HG03066 (cell line): ENCODE measurements at regions not wholly inside any gene's neighbourhood (a gene's known extent, or its start where the extent isn't known, plus 50 kb on each side); places are given as distances from the start of the nearest gene placed in this dataset.
"Not testable (repeated sequence)": the region's sequence is repeated elsewhere in the genome, so short reads cannot be mapped to it uniquely, and the experiment has no call there.

Experiments
- ATAC-seq: cut with Tn5 transposase; IDR thresholded peaks from one replicate; pipeline ENCODE4 v1.9.1; 2021; ENCODE audit warnings: low read depth; ENCODE audit not compliant: unreplicated experiment

DNA sequence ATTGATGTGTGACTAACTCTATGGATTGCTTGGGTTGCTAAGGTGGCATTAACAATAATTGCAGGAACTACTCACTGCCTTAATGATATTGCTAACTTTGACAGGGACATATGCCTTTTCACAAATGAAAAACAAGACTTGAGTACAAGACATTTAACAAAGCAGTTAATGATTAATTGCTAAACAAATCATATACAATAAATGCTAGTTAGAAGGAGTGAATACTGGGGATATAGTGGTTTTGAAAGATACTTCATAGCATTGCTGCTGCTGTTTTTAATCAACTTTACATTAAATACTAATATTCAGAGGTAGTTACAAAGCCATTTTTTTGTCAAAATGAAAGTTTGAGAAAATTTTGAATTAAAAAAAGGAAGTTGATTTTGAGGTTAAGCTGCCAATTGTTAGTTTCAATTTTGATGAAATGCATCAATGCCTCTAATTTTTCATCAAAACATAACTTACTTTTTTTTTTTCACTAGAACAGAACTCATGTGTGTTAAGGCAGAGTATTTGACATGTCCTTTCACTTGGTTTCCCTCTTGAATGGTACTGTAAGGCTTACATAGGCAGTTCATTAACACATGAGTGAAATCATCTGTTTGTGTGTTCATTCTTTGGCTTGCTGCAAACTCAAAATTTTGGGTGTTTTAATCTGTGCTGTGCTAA is 106.2 kb upstream of the SEMA3D start:
- peak; percentile 48 for ATAC-seq

DNA sequence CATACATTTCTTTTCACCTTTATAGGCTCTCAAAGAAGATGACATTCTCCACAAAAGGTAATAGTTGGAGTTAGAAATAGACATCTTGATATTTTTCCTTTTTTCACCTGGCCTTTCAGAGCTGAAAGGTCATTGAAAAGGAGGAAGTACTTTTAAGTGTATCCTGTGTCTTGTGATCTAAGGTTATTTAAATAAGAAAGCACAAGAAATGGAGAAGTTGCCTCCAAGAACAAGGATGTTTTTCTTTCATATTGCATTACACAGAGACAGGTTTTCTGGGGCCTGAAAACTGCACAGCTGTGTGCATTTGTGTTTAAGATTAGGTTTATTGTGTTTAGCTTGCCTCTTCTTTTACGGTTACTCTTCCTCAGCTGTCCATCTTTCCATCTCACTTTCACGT is 103.4 kb upstream of the SEMA3D start:
- no peak for ATAC-seq

DNA sequence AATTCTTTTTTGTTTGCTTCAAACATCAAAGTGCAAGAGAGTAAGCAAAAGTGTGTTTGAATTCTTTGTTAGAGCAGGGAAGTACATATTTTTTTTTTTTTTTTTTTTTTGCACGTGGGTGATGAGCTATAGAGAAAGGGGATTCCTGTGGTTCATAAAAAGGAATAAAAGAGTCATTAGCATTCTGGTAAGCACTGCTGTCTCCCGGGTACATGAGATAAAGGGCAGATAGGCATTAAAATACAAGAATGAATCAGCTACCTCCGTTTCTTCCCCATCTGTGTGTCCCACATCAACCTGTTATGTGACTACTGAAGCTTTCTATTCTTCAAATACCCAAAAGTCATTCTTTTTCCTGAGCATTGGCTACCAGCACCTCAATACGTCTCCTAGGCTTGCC is 102.4 kb upstream of the SEMA3D start:
- no peak for ATAC-seq

DNA sequence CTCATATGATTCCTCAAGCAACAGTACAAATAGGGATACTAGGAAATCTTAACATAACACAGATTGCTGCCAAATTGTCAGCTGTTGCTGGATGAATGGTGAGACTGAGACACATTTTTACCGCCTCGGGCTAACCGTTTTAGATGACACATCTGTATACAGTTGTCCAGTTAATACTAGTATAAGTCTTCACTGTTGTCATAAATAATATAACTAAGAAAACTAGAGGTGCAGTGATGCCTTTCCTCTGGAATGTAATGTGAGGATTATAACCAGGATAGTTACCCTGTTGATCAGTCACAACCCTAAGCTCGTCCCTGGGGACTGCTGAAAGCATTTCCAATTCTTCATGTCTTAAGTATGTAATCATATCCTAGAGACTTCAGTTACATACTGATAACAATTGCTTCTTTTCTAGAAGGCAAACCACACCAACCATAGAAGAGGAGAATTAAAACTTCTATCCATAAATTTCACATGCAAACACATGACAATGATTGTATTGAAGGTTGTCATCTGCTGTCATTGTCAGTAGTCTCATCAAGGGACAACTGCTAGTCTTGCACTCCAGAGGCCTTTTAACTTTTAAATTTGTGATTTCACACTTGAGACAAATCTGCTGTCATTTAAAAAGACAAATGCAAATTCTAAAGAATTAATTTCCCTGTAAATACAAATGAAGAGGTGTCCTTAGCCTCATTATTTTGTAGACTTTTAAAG is 100.4 kb upstream of the SEMA3D start:
- no peak for ATAC-seq

DNA sequence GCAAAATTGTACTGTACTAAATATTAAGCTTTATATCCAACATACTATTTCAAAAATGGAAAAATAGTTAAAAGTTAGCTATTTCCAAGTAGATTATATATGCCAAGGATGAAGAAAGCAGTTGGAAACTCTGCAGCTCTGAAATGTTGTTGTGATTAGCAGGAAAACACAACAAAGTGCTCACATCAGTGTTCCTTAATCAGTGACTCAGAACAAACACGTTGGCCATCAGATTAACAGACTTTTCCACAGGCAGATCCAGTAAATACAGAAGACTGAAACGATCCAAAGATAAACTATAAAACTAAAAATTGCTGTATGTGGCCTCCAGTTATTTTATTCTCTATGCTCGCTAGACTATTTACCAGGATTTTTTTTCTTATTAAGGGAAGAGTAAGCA is 99.6 kb upstream of the SEMA3D start:
- ATAC-seq = no peak

DNA sequence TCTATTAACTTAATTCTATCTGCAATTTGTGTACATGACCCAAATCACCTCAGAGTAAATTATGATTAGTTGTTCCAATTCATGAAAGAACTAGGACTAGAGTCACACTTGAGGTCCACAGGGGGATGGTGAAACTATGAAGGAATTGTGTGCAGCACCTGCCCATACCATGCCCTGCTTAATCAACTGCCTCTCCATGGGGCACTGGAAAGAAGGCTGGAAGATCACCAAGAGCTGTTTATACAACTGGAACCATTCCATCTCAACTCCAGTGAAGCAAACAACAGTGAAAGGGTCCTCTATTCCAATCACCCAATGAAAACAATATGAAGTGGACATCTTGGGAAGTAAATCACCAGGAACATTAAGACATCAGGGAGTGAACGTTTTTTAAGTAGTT is 98.7 kb upstream of the SEMA3D start:
- ATAC-seq = no peak

DNA sequence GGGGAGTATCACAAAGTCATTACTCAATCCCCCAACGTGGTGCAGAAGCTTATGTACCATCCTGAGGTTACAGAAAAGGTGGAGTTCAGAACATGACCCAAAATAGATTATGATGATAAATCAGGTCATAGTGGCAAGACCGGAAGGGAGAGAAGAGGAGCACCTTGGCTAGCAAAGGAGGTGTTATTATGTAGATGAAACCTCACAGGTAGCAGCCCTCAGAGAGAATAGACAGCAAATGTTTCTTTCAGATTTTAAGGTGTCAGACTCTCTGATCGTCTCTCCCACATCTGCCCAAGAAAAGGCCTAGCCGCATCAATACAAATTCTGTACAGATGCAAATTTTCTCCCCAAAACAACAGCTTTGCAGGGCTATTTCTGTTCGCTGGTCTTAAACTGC is 88.3 kb upstream of the SEMA3D start:
- ATAC-seq = no peak

DNA sequence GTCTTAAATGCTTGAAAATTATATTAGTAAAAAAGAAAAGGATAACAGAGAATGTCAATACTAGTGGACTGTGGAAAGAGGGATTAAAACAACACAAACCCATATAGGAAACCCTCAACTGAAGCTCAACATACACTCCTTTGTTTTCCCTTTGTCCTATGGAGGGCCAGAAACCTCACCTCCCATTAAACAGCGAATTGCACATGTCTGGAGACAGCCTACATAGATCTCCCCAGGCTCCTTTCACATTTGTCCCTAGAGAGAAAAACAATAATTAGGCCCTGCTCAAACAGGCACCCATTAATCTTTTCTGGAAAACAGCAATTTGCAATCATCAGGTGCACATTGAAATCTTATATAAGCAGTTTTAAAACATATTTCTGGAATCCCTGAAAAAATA is 87.6 kb upstream of the SEMA3D start:
- ATAC-seq = no peak

DNA sequence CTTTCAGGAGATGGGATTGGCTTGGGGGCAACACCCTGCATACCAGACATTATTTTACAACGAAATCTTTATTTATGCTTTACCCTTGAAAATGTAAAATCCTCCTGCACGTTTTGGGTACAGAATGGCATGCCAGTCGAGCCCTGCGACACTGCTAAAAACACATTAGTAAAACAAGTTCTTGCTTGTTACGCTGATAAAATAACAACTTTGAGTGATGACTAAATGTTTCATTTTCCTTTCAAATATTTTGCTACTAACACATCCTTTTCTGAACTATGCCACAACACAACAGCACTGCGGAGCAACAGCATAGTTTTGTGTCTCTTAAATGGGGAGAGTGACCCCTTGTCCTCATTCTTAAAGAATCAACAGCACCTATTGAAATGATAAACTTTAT is 76.0 kb upstream of the SEMA3D start:
- no peak for ATAC-seq

DNA sequence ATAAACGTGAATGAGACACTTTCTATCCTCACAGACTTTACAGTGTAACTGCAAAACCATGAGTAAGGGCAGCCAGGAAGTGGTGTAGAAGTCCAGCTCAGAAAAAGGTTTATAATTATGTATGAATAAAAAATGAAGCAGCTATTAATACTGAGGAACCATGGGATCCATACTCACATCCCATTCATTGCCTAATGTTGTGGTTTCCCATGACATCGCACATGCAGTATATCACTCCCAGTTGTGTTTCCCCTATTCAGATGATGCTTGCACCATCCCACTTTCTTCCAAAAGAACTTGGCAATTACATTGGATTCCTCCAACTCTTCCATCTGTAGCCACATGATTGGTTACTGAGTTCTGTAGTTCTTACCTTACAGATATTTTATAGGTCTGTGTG is 74.5 kb upstream of the SEMA3D start:
- ATAC-seq = no peak

DNA sequence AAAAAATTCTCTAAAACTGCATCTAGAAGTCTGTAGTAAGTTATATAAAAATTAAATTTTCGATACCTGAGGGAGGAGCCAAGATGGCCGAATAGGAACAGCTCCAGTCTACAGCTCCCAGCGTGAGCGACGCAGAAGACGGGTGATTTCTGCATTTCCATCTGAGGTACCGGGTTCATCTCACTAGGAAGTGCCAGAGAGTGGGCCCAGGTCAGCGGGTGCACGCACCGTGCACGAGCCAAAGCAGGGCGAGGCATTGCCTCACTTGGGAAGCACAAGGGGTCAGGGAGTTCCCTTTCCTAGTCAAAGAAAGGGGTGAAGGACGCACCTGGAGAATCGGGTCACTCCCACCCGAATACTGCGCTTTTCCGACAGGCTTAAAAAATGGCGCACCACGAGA is 62.9 kb upstream of the SEMA3D start:
- not testable (repeated sequence) for ATAC-seq

DNA sequence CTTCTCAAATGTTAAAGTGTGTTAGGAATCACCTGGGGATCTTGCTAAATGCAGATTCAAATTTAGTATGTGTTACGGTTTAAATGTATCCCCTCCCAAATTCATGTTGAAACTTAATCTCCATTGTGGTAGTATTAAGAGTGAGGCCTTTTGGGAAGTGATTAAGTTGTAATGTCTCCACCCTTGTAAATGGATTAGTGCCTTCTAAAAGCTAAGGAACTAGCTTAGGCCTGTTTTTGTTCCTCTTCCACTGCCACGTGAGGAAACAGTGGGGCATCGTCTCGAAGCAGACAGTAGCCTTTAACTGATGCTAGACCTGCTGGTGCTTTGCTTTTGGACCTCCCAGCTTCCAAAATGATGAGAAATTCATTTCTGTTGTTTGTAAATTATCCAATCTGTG is 52.3 kb upstream of the SEMA3D start:
- ATAC-seq = no peak

DNA sequence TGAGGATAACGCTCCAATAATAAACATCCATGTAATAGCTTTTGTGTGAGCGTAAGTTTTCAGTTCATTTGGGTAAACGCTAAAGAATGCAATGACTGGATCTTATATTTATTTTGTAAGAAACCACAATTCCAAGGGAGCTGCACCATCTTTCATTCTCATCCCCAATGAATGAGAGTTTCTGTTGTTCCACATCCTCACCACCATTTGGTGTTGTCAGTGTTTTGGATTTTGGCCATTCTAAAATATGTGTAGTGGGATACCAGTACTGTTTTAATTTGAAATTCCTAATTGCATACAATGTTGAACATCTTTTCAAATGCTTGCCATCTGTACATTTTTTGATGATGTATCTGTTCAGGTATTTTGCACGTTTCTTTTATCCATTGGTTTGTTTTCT is 50.9 kb upstream of the SEMA3D start:
- no peak for ATAC-seq
